GM18870 (cell line): ENCODE measurements at regions not wholly inside any gene's neighbourhood (a gene's known extent, or its start where the extent isn't known, plus 50 kb on each side); places are given as distances from the start of the nearest gene placed in this dataset.

ENCODE experiments used
- ATAC-seq: cut with Tn5 transposase; IDR thresholded peaks from one replicate; pipeline ENCODE4 v1.9.1; 2021; ENCODE audit warnings: moderate library complexity; ENCODE audit not compliant: unreplicated experiment

- ATAC-seq = no peak
These were observed 264.0 kb downstream of the MREG start for GRCh38 chr2:215749092-215749957.

- no peak for ATAC-seq
These were observed 264.9 kb downstream of the MREG start for GRCh38 chr2:215748446-215748845.

GRCh38 chr2:215746887-215747615 is 266.3 kb downstream of the MREG start:
- no peak for ATAC-seq

GRCh38 chr2:215746226-215746886 is 267.0 kb downstream of the MREG start:
- ATAC-seq = no peak

- no peak for ATAC-seq
These were observed 268.0 kb downstream of the MREG start for GRCh38 chr2:215745331-215745730.

- ATAC-seq = no peak
These were observed 268.8 kb downstream of the MREG start for GRCh38 chr2:215744514-215744913.

- ATAC-seq = no peak
These were observed 270.3 kb downstream of the MREG start for GRCh38 chr2:215743066-215743465.

- no peak for ATAC-seq
These were observed 271.3 kb downstream of the MREG start for GRCh38 chr2:215742021-215742420.

- ATAC-seq = no peak
These were observed 273.3 kb downstream of the MREG start for GRCh38 chr2:215740071-215740470.

GRCh38 chr2:215738351-215738750 is 275.0 kb downstream of the MREG start:
- ATAC-seq = no peak

- no peak for ATAC-seq
These were observed 275.9 kb downstream of the MREG start for GRCh38 chr2:215737477-215737876.

- ATAC-seq = no peak
These were observed 276.6 kb downstream of the MREG start for GRCh38 chr2:215736653-215737290.

GRCh38 chr2:215731108-215731658 is 282.2 kb downstream of the MREG start:
- ATAC-seq = no peak

GRCh38 chr2:215729985-215730620 is 283.2 kb downstream of the MREG start:
- ATAC-seq = no peak

GRCh38 chr2:215728504-215729065 is 284.8 kb downstream of the MREG start:
- peak; percentile 66 for ATAC-seq

- no peak for ATAC-seq
These were observed 285.5 kb downstream of the MREG start for GRCh38 chr2:215727507-215728503.

GRCh38 chr2:215726070-215726469 is 287.3 kb downstream of the MREG start:
- ATAC-seq = no peak

GRCh38 chr2:215724146-215724545 is 288.3 kb upstream of the FN1 start:
- no peak for ATAC-seq

- ATAC-seq = no peak
These were observed 287.8 kb upstream of the FN1 start for GRCh38 chr2:215723631-215724011.
